Mucosa of descending colon (tissue), 3 donors: ENCODE measurements at regions not wholly inside any gene's neighbourhood (a gene's known extent, or its start where the extent isn't known, plus 50 kb on each side); places are given as distances from the start of the nearest gene placed in this dataset.
"Not testable (repeated sequence)": the region's sequence is repeated elsewhere in the genome, so short reads cannot be mapped to it uniquely, and the experiment has no call there.

Experiments used
- ATAC-seq: fragments of 200-7000 bp; cut with Tn5 transposase; one replicate; pipeline ENCODE4 v1.9.1; 2020; ENCODE audit warnings: mild to moderate bottlenecking, moderate library complexity
- DNase-seq, 3 donors: peaks; one replicate each; pipeline ENCODE4 v3.0.0-alpha.2; 2020
- H3K36me3 ChIP-seq: fragments of 200-600 bp; one replicate; pipeline ENCODE4 v1.8.0; 2021; ENCODE audit warnings: low read depth, mild to moderate bottlenecking
- H3K4me1 ChIP-seq: fragments of 200-600 bp; one replicate; pipeline ENCODE4 v1.8.0; 2021; ENCODE audit warnings: low read depth, mild to moderate bottlenecking
- H3K4me3 ChIP-seq: fragments of 200-600 bp; one replicate; pipeline ENCODE4 v1.8.0; 2021; ENCODE audit warnings: mild to moderate bottlenecking
- H3K9me3 ChIP-seq: fragments of 200-600 bp; one replicate; pipeline ENCODE4 v1.8.0; 2021; ENCODE audit warnings: mild to moderate bottlenecking
- intact Hi-C, 2 donors: fragments of 100-400 bp; cut with DNase I in 1 of 2; cut with micrococcal nuclease in 1 of 2; formaldehyde crosslinking; loops; one replicate each; pipeline versions ENCODE4 v1.11.0 to v1.11.1; 2022; cut with DNase I, micrococcal nuclease
- TF ChIP-seq, protein P1 (sequence below): fragments of 200-600 bp; IDR thresholded peaks from one replicate; pipeline ENCODE4 v1.8.0; 2022; ENCODE audit warnings: antibody characterized with exemption, mild to moderate bottlenecking
- donor health status: DM: no; HTN: no; CAD: no; lungs with moderate emphysema.
- donor health status: DM: no; HTN: no; CAD: no.
- donor health status: DM: no; HTN: yes; CAD: no.

DNA sequence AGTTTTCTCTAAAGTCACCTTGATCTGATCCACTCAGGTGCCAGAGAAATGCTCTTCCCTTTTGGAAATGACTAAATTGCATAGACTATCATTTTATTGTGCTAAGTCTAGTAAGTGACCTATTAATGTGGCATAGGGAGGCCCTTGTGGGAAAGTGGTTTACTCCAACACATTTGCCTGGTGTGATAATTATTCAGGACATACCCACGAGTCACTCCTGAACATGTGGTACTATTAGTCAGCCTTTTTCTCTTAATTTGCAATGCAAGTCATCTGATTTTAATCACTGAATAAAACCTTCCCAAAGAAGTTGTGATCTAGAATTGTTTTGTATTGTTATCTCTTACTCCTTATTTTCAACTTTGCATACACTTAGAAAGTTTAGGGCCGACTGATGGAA lies 148.7 kb downstream of the OR4C45 start:
- Histone ChIP-seq H3K4me1 (no peaks in the 10 kb centered on the region), H3K36me3 (no peaks in the 10 kb centered on the region), H3K9me3 (peaks cover 28% of the 10 kb centered on the region), H3K4me3 (no peak overlapping the region)
- no peak for DNase-seq
- intact Hi-C loops: no loop called here
- ATAC-seq: no peak
- TF ChIP-seq, protein P1, sequence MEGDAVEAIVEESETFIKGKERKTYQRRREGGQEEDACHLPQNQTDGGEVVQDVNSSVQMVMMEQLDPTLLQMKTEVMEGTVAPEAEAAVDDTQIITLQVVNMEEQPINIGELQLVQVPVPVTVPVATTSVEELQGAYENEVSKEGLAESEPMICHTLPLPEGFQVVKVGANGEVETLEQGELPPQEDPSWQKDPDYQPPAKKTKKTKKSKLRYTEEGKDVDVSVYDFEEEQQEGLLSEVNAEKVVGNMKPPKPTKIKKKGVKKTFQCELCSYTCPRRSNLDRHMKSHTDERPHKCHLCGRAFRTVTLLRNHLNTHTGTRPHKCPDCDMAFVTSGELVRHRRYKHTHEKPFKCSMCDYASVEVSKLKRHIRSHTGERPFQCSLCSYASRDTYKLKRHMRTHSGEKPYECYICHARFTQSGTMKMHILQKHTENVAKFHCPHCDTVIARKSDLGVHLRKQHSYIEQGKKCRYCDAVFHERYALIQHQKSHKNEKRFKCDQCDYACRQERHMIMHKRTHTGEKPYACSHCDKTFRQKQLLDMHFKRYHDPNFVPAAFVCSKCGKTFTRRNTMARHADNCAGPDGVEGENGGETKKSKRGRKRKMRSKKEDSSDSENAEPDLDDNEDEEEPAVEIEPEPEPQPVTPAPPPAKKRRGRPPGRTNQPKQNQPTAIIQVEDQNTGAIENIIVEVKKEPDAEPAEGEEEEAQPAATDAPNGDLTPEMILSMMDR: no peak

DNA sequence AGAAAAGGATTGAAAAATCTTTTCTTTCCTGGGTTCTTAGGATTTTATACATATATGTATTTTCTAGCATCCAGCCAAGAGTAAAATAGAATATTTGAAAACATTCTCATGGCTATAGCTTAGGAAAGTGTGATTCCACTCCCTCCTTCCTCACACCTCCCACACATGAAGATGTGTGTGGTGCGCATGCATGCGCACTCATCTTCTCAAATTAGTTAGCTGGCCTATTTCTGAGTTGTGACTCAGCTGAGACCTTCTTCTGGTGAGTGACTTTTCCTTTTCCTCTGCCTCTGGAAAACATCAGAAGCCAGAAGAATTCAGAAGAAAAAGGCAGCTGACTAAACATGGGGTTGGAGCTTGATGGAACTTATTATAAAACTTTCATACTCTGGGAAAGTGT lies 149.8 kb downstream of the OR4C45 start:
- H3K36me3 ChIP-seq: no peaks in the 10 kb centered on the region
- H3K9me3 ChIP-seq: peaks cover 33% of the 10 kb centered on the region
- intact Hi-C loops: no loop called here
- H3K4me3 ChIP-seq: no peak overlapping the region
- no peak for ATAC-seq
- TF ChIP-seq, protein P1: no peak
- no peaks in the 10 kb centered on the region for H3K4me1 ChIP-seq
- DNase-seq: no peak

DNA sequence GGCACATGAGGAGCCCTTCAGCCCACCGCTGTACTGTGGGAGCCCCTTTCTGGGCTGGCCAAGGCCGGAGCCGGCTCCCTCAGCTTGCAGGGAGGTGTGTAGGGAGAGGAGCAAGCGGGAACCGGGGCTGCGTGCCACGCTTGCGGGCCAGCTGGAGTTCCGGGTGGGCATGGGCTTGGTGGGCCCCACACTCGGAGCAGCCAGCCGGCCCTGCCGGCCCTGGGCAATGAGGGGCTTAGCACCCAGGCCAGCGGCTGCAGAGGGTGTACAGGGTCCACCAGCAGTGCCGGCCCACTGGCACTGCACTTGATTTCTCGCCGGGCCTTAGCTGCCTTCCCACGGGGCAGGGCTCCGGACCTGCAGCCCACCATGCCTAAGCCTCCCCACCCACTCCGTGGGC lies 150.5 kb downstream of the OR4C45 start:
- H3K4me3 ChIP-seq, DNase-seq, H3K36me3 ChIP-seq, ATAC-seq, intact Hi-C loops, H3K4me1 ChIP-seq: not testable (repeated sequence)
- peaks cover 33% of the 10 kb centered on the region for H3K9me3 ChIP-seq

DNA sequence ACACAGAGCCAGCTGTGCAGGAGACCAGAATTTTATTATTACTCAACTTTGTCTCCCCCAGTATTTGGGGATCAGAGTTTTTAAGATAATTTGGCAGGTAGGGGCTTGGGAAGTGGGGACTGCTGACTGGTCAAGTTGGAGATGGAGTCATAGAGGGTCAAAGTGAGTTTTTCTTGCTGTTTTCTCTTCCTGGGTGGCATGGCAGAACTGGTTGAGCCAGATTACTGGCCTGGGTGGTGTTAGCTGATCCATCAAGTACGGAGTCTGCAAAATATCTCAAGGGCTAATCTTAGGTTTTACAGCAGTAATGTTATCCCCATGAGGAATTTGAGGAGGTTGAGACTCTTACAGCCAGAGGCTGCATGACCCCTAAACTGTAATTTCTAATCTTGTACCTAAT lies 153.5 kb downstream of the OR4C45 start:
- Histone ChIP-seq H3K9me3 (peaks cover 37% of the 10 kb centered on the region), H3K4me1 (no peaks in the 10 kb centered on the region), H3K36me3 (no peaks in the 10 kb centered on the region), H3K4me3 (no peak overlapping the region)
- DNase-seq (no peak), ATAC-seq (no peak)
- intact Hi-C loops: no loop called here
- TF ChIP-seq, protein P1: no peak

DNA sequence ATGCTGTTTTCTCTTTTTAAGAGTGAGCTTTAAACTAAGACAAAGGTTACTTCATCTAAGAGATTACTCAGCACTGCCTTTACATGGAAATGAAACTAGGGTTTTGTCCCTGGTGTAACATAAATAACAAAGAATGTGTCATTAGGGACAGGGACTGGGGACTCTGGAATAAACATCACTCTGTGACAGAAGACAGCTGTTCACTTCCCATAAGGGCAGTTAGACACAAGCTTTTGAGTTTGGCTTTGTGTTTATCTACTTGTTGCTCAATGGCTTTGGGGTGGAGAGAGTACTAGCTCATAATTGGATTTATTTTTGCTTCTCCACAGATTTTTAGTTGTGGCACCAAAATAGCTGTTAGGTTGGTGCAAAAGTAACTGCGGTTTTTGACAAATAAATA lies 154.5 kb downstream of the OR4C45 start:
- TF ChIP-seq, protein P1: no peak
- no peaks in the 10 kb centered on the region for H3K36me3 ChIP-seq
- DNase-seq (no peak), ATAC-seq (no peak)
- intact Hi-C loops: no loop called here
- no peaks in the 10 kb centered on the region for H3K4me1 ChIP-seq
- peaks cover 34% of the 10 kb centered on the region for H3K9me3 ChIP-seq
- H3K4me3 ChIP-seq: no peak overlapping the region

DNA sequence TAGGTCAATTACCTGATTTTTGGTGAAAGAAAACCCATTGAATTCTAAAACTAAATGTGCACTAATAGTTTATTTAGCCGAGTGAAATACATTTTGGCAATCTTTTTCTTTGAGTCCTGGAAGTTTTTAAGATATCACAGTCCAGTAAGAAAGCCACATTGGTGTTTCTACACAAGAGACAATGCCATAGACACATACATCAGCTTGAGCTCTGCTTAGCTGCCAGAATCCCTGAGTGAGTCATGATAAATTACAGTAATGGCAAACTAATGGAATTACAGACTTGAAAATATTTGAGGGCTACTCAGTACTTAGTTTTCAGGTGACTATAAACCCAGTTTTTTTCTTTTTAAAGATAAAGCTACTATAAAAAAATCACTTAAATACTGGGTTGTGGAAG lies 155.4 kb downstream of the OR4C45 start:
- DNase-seq (no peak), ATAC-seq (no peak)
- TF ChIP-seq, protein P1: no peak
- H3K9me3 ChIP-seq: peaks cover 34% of the 10 kb centered on the region
- no peaks in the 10 kb centered on the region for H3K36me3 ChIP-seq
- intact Hi-C loops: no loop called here
- no peak overlapping the region for H3K4me3 ChIP-seq
- no peaks in the 10 kb centered on the region for H3K4me1 ChIP-seq
